Trophoblast cell (in vitro differentiated cells and primary cell): ENCODE measurements at regions not wholly inside any gene's neighbourhood (a gene's known extent, or its start where the extent isn't known, plus 50 kb on each side); places are given as distances from the start of the nearest gene placed in this dataset.

Experiments used
- DNase-seq, 2 donors: peaks; one replicate each; pipeline ENCODE4 v3.0.0-alpha.2; 2016
- H2AFZ ChIP-seq: 2 replicates; pipeline ENCODE4 v1.6.1; 2013; ENCODE audit warnings: low read length, moderate library complexity, mild to moderate bottlenecking; ENCODE audit not compliant: insufficient read depth, poor library complexity
- H2AK5ac ChIP-seq: 2 replicates; pipeline ENCODE4 v1.6.1; 2013; ENCODE audit warnings: mild to moderate bottlenecking, low read length
- H2BK120ac ChIP-seq: 2 replicates; pipeline ENCODE4 v1.6.1; 2013; ENCODE audit warnings: low read length, mild to moderate bottlenecking, moderate library complexity; ENCODE audit not compliant: insufficient read depth, poor library complexity
- H2BK12ac ChIP-seq: 2 replicates; pipeline ENCODE4 v1.6.1; 2013; ENCODE audit warnings: mild to moderate bottlenecking, low read length, moderate library complexity
- H2BK5ac ChIP-seq: 2 replicates; pipeline ENCODE4 v1.6.1; 2013; ENCODE audit warnings: low read length, low read depth, moderate library complexity, mild to moderate bottlenecking; ENCODE audit not compliant: poor library complexity
- H3K14ac ChIP-seq: 2 replicates; pipeline ENCODE4 v1.6.1; 2013; ENCODE audit warnings: mild to moderate bottlenecking, low read length
- H3K18ac ChIP-seq: 2 replicates; pipeline ENCODE4 v1.6.1; 2013; ENCODE audit warnings: mild to moderate bottlenecking, low read length
- H3K23ac ChIP-seq: 2 replicates; pipeline ENCODE4 v1.6.1; 2013; ENCODE audit warnings: low read length
- H3K27ac ChIP-seq: 2 replicates; pipeline ENCODE4 v1.5.1; 2013; ENCODE audit warnings: low read depth, mild to moderate bottlenecking, inconsistent platforms, low read length, moderate library complexity
- H3K27me3 ChIP-seq: 2 replicates; pipeline ENCODE4 v1.6.1; 2013; ENCODE audit warnings: inconsistent platforms, mild to moderate bottlenecking, low read length, moderate library complexity; ENCODE audit not compliant: insufficient read depth
- H3K36me3 ChIP-seq, 2 experiments: 1 replicate in 1 of 2; 2 replicates in 1 of 2; pipeline ENCODE4 v1.6.1; 2013; ENCODE audit warnings: low read length in 2 of 2, mild to moderate bottlenecking in 2 of 2, moderate library complexity in 1 of 2; ENCODE audit not compliant: insufficient read depth in 2 of 2, control insufficient read depth in 1 of 2
- H3K4ac ChIP-seq: 2 replicates; pipeline ENCODE4 v1.6.1; 2013; ENCODE audit warnings: low read depth, mild to moderate bottlenecking, low read length, moderate library complexity
- H3K4me1 ChIP-seq, 2 experiments: 1 replicate in 1 of 2; 2 replicates in 1 of 2; pipeline ENCODE4 v1.6.1; 2013; ENCODE audit warnings: low read length in 2 of 2, mild to moderate bottlenecking in 2 of 2, moderate library complexity in 1 of 2; ENCODE audit not compliant: insufficient read depth in 2 of 2, control insufficient read depth in 1 of 2
- H3K4me2 ChIP-seq: 2 replicates; pipeline ENCODE4 v1.6.1; 2013; ENCODE audit warnings: inconsistent platforms, mild to moderate bottlenecking, low read length, moderate library complexity
- H3K4me3 ChIP-seq: 2 replicates; pipeline ENCODE4 v1.5.1; 2013; ENCODE audit warnings: mild to moderate bottlenecking, low read depth, low read length, inconsistent platforms
- H3K79me1 ChIP-seq: one replicate; pipeline ENCODE4 v1.6.1; 2013; ENCODE audit warnings: low read length
- H3K79me2 ChIP-seq: 2 replicates; pipeline ENCODE4 v1.6.1; 2013; ENCODE audit warnings: low read length, mild to moderate bottlenecking; ENCODE audit not compliant: control insufficient read depth, insufficient read depth, poor library complexity
- H3K9ac ChIP-seq: 2 replicates; pipeline ENCODE4 v1.6.1; 2013; ENCODE audit warnings: mild to moderate bottlenecking, low read length
- H3K9me3 ChIP-seq: 2 replicates; pipeline ENCODE4 v1.6.1; 2013; ENCODE audit warnings: low read depth, mild to moderate bottlenecking, control low read depth, inconsistent platforms, low read length; ENCODE audit not compliant: insufficient read depth
- H4K12ac ChIP-seq: 2 replicates; pipeline ENCODE4 v1.6.1; 2013; ENCODE audit warnings: low read depth, mild to moderate bottlenecking, low read length, moderate library complexity
- H4K8ac ChIP-seq: 2 replicates; pipeline ENCODE4 v1.6.1; 2013; ENCODE audit warnings: low read depth, mild to moderate bottlenecking, low read length, moderate library complexity
- H4K91ac ChIP-seq: one replicate; pipeline ENCODE4 v1.6.1; 2013; ENCODE audit warnings: low read depth, mild to moderate bottlenecking, low read length, moderate library complexity
- WGBS: extraction: QIAGEN DNeasy Blood & Tissue Kit; methylation state at CpG from one replicate; pipeline ENCODE4 v1.1.7; 2013; ENCODE audit warnings: missing lambda C conversion rate; ENCODE audit not compliant: insufficient read length, insufficient coverage; ENCODE audit errors: extremely low coverage; 5-methylcytosine and 5-hydroxymethylcytosine counted together

GRCh38 chr2:16325976-16326510, 339.6 kb downstream of the CYRIA start:
- no peak overlapping the region for H3K27ac ChIP-seq
- no peak overlapping the region for H4K91ac ChIP-seq
- DNase-seq, result no peak
- H3K9ac ChIP-seq, result no peak overlapping the region
- peaks cover 18% of the 10 kb centered on the region for H3K79me1 ChIP-seq
- no peak overlapping the region for H4K12ac ChIP-seq
- no peaks in the 10 kb centered on the region for H3K79me2 ChIP-seq
- H2BK120ac ChIP-seq, result peak overlapping the region; percentile 13
- H4K8ac ChIP-seq, result no peak overlapping the region
- no CpG with 5 or more reads among the region's 9 CpGs for WGBS
- no peak overlapping the region for H2AFZ ChIP-seq
- peak overlapping the region; percentile 11 for H2AK5ac ChIP-seq
- no peaks in the 10 kb centered on the region for H3K36me3 ChIP-seq
- peak overlapping the region; percentile 12 for H2BK12ac ChIP-seq
- no peak overlapping the region for H3K23ac ChIP-seq
- no peaks in the 10 kb centered on the region for H3K27me3 ChIP-seq
- peaks cover 35 to 39% of the 10 kb centered on the region in 2 experiments for H3K4me1 ChIP-seq
- no peak overlapping the region for H3K18ac ChIP-seq
- H2BK5ac ChIP-seq, result no peak overlapping the region
- no peak overlapping the region for H3K14ac ChIP-seq
- H3K4ac ChIP-seq, result no peak overlapping the region
- H3K9me3 ChIP-seq, result no peaks in the 10 kb centered on the region
- H3K4me3 ChIP-seq, result no peak overlapping the region
- H3K4me2 ChIP-seq, result no peak overlapping the region

- H3K27me3 ChIP-seq, result no peaks in the 10 kb centered on the region
- no peak overlapping the region for H4K12ac ChIP-seq
- no peak overlapping the region for H3K18ac ChIP-seq
- H3K9me3 ChIP-seq, result no peaks in the 10 kb centered on the region
- no peaks in the 10 kb centered on the region for H3K36me3 ChIP-seq
- no peak overlapping the region for H3K4ac ChIP-seq
- H3K14ac ChIP-seq, result no peak overlapping the region
- no peak overlapping the region for H2AK5ac ChIP-seq
- no peak overlapping the region for H3K4me2 ChIP-seq
- H4K91ac ChIP-seq, result peak overlapping the region; percentile 37
- H2BK120ac ChIP-seq, result no peak overlapping the region
- no peak overlapping the region for H4K8ac ChIP-seq
- H3K27ac ChIP-seq, result no peak overlapping the region
- H3K4me3 ChIP-seq, result no peak overlapping the region
- peak overlapping the region; percentile 8 for H2BK12ac ChIP-seq
- WGBS, result no CpG with 5 or more reads among the region's 14 CpGs
- no peak overlapping the region for H2AFZ ChIP-seq
- no peaks in the 10 kb centered on the region for H3K79me2 ChIP-seq
- H3K9ac ChIP-seq, result no peak overlapping the region
- peaks cover 20% of the 10 kb centered on the region for H3K79me1 ChIP-seq
- H2BK5ac ChIP-seq, result no peak overlapping the region
- H3K23ac ChIP-seq, result no peak overlapping the region
- no peak for DNase-seq
- H3K4me1 ChIP-seq, result peaks cover 35 to 39% of the 10 kb centered on the region in 2 experiments
Observed at GRCh38 chr2:16325016-16325975, 340.3 kb downstream of the CYRIA start.

GRCh38 chr2:16324544-16324937, 341.1 kb downstream of the CYRIA start:
- Histone ChIP-seq H3K23ac (no peak overlapping the region), H2BK12ac (peak overlapping the region; percentile 19), H3K27ac (no peak overlapping the region), H3K4me2 (no peak overlapping the region), H4K12ac (no peak overlapping the region), H3K4ac (no peak overlapping the region), H3K4me3 (no peak overlapping the region), H4K91ac (no peak overlapping the region), H3K14ac (no peak overlapping the region), H3K9ac (no peak overlapping the region), H3K27me3 (no peaks in the 10 kb centered on the region), H3K18ac (no peak overlapping the region), H2BK5ac (no peak overlapping the region), H3K4me1 (peaks cover 30 to 38% of the 10 kb centered on the region in 2 experiments), H2BK120ac (no peak overlapping the region), H2AK5ac (no peak overlapping the region), H3K9me3 (no peaks in the 10 kb centered on the region), H3K79me1 (peaks cover 19% of the 10 kb centered on the region), H3K36me3 (no peaks in the 10 kb centered on the region), H3K79me2 (no peaks in the 10 kb centered on the region), H4K8ac (no peak overlapping the region), H2AFZ (no peak overlapping the region)
- DNase-seq, result no peak

- no peak overlapping the region for H3K9ac ChIP-seq
- H3K79me2 ChIP-seq, result no peaks in the 10 kb centered on the region
- H3K4me3 ChIP-seq, result no peak overlapping the region
- no peak overlapping the region for H2BK12ac ChIP-seq
- no peak overlapping the region for H4K12ac ChIP-seq
- no CpG with 5 or more reads among the region's 9 CpGs for WGBS
- H4K8ac ChIP-seq, result no peak overlapping the region
- H2AK5ac ChIP-seq, result no peak overlapping the region
- H3K4me2 ChIP-seq, result no peak overlapping the region
- no peak overlapping the region for H3K23ac ChIP-seq
- H3K9me3 ChIP-seq, result no peaks in the 10 kb centered on the region
- H3K4me1 ChIP-seq, result peaks cover 32 to 40% of the 10 kb centered on the region in 2 experiments
- H4K91ac ChIP-seq, result no peak overlapping the region
- no peak overlapping the region for H3K18ac ChIP-seq
- peaks cover 20% of the 10 kb centered on the region for H3K79me1 ChIP-seq
- no peak overlapping the region for H2BK5ac ChIP-seq
- H3K14ac ChIP-seq, result no peak overlapping the region
- no peak overlapping the region for H2BK120ac ChIP-seq
- no peak for DNase-seq
- H3K4ac ChIP-seq, result no peak overlapping the region
- no peak overlapping the region for H2AFZ ChIP-seq
- no peak overlapping the region for H3K27ac ChIP-seq
- H3K27me3 ChIP-seq, result no peaks in the 10 kb centered on the region
- H3K36me3 ChIP-seq, result no peaks in the 10 kb centered on the region
Observed at GRCh38 chr2:16323551-16324543, 341.8 kb downstream of the CYRIA start.
